Type B pancreatic cell (in vitro differentiated cells): ENCODE measurements at regions not wholly inside any gene's neighbourhood (a gene's known extent, or its start where the extent isn't known, plus 50 kb on each side); places are given as distances from the start of the nearest gene placed in this dataset.

Experiments used
- DNase-seq: peaks from one replicate; pipeline ENCODE4 v3.0.0; 2021; ENCODE audit warnings: mixed read lengths; ENCODE audit not compliant: unreplicated experiment; ENCODE audit errors: extremely low spot score
- H3K27ac Mint-ChIP-seq: 2 replicates; pipeline ENCODE4 v1.8.0; 2021; ENCODE audit warnings: mild to moderate bottlenecking, mixed read lengths
- H3K27me3 Mint-ChIP-seq: 2 replicates; pipeline ENCODE4 v1.8.0; 2021; ENCODE audit warnings: mixed read lengths
- H3K36me3 Mint-ChIP-seq: 2 replicates; pipeline ENCODE4 v1.8.0; 2021; ENCODE audit warnings: mixed read lengths
- H3K4me1 Mint-ChIP-seq: one replicate; pipeline ENCODE4 v1.8.0; 2021; ENCODE audit warnings: mixed read lengths; ENCODE audit not compliant: unreplicated experiment
- H3K4me3 Mint-ChIP-seq: 2 replicates; pipeline ENCODE4 v1.8.0; 2021; ENCODE audit warnings: mild to moderate bottlenecking, mixed read lengths
- H3K9me3 Mint-ChIP-seq: 2 replicates; pipeline ENCODE4 v1.8.0; 2021; ENCODE audit warnings: mixed read lengths
- TF ChIP-seq, protein P1 (sequence below): fragments of 200-600 bp; sonication (generic); conservative IDR thresholded peaks from 2 replicates; pipeline ENCODE4 v1.5.0; 2021; ENCODE audit warnings: antibody characterized with exemption, mild to moderate bottlenecking

DNA sequence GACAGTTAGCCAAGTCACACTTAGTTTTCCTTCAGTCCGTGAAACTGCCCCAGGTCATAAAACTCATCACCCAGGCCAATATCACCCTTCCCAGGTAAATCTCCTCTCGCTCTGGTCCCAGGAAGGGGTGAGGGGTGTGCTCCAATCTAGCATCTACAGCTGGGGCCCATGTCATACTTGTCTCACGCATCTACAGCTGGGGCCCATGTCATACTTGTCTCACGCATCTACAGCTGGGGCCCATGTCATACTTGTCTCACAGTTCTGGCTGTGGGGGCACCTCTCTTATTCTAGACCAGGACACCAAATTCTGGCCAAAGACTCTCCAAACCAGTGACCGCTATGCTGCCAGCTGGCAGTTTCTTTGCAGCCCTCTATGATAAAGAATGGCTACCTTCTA is 123.3 kb upstream of the DLGAP1 start:
- H3K36me3 Mint-ChIP-seq, result no peaks in the 10 kb centered on the region
- DNase-seq, result no peak
- no peak overlapping the region for H3K4me3 Mint-ChIP-seq
- no peaks in the 10 kb centered on the region for H3K9me3 Mint-ChIP-seq
- no peak overlapping the region for H3K27ac Mint-ChIP-seq
- H3K4me1 Mint-ChIP-seq, result no peaks in the 10 kb centered on the region
- H3K27me3 Mint-ChIP-seq, result no peaks in the 10 kb centered on the region
- TF ChIP-seq, protein P1, sequence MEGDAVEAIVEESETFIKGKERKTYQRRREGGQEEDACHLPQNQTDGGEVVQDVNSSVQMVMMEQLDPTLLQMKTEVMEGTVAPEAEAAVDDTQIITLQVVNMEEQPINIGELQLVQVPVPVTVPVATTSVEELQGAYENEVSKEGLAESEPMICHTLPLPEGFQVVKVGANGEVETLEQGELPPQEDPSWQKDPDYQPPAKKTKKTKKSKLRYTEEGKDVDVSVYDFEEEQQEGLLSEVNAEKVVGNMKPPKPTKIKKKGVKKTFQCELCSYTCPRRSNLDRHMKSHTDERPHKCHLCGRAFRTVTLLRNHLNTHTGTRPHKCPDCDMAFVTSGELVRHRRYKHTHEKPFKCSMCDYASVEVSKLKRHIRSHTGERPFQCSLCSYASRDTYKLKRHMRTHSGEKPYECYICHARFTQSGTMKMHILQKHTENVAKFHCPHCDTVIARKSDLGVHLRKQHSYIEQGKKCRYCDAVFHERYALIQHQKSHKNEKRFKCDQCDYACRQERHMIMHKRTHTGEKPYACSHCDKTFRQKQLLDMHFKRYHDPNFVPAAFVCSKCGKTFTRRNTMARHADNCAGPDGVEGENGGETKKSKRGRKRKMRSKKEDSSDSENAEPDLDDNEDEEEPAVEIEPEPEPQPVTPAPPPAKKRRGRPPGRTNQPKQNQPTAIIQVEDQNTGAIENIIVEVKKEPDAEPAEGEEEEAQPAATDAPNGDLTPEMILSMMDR, result no peak

DNA sequence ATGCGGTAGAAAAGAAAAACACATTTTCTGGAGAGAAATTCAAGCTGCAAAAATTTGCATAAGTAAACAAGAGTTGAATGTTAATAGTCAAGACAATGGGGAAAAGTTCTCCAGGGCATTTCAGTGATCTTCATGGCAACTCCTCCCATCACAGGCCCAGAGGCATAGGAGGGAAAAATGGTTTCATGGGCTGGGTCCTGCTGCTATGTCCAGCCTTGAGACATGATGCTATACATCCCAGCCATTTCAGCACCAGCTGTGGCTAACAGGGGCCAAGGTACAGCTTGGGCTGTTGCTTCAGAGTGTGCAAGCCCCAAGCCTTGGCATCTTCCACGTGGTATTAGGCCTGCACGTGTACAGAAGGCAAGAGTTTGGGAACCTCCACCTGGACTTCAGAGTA is 118.6 kb upstream of the DLGAP1 start:
- Mint-ChIP-seq H3K4me1 (no peaks in the 10 kb centered on the region), H3K4me3 (no peak overlapping the region), H3K27me3 (no peaks in the 10 kb centered on the region), H3K9me3 (no peaks in the 10 kb centered on the region), H3K27ac (no peak overlapping the region), H3K36me3 (no peaks in the 10 kb centered on the region)
- DNase-seq, result no peak
- TF ChIP-seq, protein P1, result no peak

DNA sequence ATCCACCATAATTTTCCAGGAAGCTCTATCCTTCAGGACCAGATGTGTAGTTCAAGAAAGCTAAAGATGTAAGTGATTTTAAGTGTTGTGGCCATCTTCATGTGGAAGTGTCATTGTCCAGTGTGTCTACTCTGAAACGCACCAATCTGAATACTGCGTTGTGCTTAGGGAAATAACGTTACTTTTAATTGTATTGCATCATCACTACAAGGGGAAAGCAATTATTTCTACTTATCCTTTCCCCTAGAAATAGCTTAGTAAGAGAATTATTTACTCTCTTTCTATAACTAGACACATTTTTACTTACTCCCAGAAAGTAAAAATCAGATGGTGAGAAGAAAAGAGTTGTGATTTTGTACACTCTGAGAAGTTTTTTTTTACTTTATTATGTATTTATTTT is 102.4 kb upstream of the DLGAP1 start:
- no peak overlapping the region for H3K4me3 Mint-ChIP-seq

DNA sequence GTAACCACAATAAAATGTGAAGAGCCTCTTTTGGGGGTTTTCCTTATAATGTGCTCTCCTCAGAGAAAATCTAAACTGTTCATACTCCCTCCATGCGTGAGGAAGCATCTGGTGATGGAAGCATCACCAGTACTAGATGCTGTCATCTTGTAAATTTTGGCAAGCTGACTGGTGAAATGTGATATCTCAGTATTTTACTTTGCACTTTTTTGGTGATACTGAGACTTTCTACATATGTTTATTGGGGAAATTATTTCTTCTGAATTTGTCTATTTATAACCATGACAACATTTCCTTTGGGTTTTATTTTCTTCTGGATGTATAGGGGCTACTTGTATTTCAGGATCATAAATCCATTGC is 95.9 kb upstream of the DLGAP1 start:
- Mint-ChIP-seq H3K9me3 (no peaks in the 10 kb centered on the region), H3K4me1 (no peaks in the 10 kb centered on the region), H3K27me3 (no peaks in the 10 kb centered on the region), H3K36me3 (no peaks in the 10 kb centered on the region), H3K27ac (no peak overlapping the region), H3K4me3 (no peak overlapping the region)
- no peak for DNase-seq
- TF ChIP-seq, protein P1, result no peak

More for the DNA sequence above, 102.4 kb upstream of the DLGAP1 start:
- no peak overlapping the region for H3K27ac Mint-ChIP-seq
- H3K36me3 Mint-ChIP-seq, result no peaks in the 10 kb centered on the region
- no peaks in the 10 kb centered on the region for H3K27me3 Mint-ChIP-seq
- TF ChIP-seq, protein P1, result no peak
- H3K9me3 Mint-ChIP-seq, result no peaks in the 10 kb centered on the region
- H3K4me1 Mint-ChIP-seq, result no peaks in the 10 kb centered on the region
- DNase-seq, result no peak

DNA sequence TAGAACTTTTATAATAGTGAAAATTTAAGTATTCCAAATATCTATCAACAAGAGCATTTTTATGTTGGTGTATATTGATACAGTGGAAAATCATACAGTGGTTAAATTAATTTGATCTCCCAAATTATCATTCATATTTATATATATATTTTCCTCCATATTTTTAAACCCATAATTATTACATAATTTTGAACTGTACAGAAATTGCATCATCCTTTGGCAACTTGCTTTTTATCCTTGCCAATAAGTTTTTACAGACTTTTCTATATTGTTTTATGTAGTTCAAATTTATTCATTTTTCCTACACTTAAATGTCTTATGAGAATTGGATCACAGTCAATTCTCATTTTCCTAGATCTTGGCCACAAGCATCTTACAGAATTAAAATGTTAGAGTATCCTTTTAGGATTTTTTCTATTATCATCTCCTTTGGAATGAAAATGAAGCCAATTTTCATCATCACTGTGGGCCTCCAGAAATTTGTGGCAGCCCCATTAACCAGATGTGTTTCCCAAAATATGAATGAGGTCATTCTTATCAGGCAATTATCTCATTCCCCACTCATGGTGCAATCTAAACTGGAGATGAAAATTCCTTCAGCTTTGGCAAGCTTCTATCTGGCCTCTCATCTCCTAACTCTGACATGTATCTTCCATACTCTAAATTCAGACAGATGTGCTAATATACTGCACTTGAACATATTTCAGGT is 94.2 kb upstream of the DLGAP1 start:
- H3K27ac Mint-ChIP-seq, result no peak overlapping the region
- no peak overlapping the region for H3K4me3 Mint-ChIP-seq
- no peaks in the 10 kb centered on the region for H3K36me3 Mint-ChIP-seq
- no peaks in the 10 kb centered on the region for H3K27me3 Mint-ChIP-seq
- DNase-seq, result no peak
- H3K9me3 Mint-ChIP-seq, result no peaks in the 10 kb centered on the region
- TF ChIP-seq, protein P1, result no peak
- H3K4me1 Mint-ChIP-seq, result no peaks in the 10 kb centered on the region

DNA sequence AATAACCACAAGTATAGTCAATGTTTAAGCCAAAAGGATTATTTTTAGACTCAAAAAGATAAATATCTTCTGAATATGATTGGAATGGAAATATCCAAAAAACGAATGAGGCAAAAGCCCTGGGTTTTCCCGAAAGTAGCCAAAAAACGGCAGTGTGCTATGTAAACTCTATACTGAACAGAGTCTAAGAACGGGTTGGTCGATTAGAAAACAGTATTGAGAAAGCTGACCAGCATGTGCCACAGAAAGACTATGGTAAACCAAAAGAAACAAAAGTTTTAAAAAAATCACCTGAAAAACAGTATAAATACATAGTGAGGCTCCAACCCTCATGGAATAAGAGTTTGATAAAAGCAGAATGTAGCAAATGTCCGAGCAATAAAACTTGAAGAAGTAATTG is 92.0 kb upstream of the DLGAP1 start:
- Mint-ChIP-seq H3K4me3 (no peak overlapping the region), H3K27ac (no peak overlapping the region), H3K27me3 (no peaks in the 10 kb centered on the region), H3K9me3 (no peaks in the 10 kb centered on the region), H3K36me3 (no peaks in the 10 kb centered on the region), H3K4me1 (no peaks in the 10 kb centered on the region)
- TF ChIP-seq, protein P1, result no peak
- DNase-seq, result no peak
